ENCODE measurements at regions not wholly inside any gene's neighbourhood (a gene's known extent, or its start where the extent isn't known, plus 50 kb on each side); places are given as distances from the start of the nearest gene placed in this dataset.

- ATAC-seq (replicated peaks) (no peak), DNase-seq (no peak)
- Mint-ChIP-seq H3K9me3 (peaks cover 0 to 2% of the 10 kb centered on the region in 2 donors), H3K4me3 (no peak overlapping the region), H3K4me1 (no peaks in the 10 kb centered on the region), H3K27ac (no peak overlapping the region), H3K36me3 (no peaks in the 10 kb centered on the region), H3K27me3 (no peaks in the 10 kb centered on the region)
Measured at GRCh38 chr18:55950379-55951166, 362.6 kb upstream of the TCF4 start.

- Mint-ChIP-seq H3K9me3 (peaks cover 10 to 12% of the 10 kb centered on the region in 2 donors), H3K4me1 (no peaks in the 10 kb centered on the region), H3K4me3 (no peak overlapping the region), H3K27me3 (no peaks in the 10 kb centered on the region), H3K27ac (no peak overlapping the region), H3K36me3 (peaks cover 2 to 9% of the 10 kb centered on the region in 2 donors)
- DNase-seq: no peak
- ATAC-seq (replicated peaks): no peak
Measured at GRCh38 chr18:55934821-55935220, 346.8 kb upstream of the TCF4 start.

GRCh38 chr18:55932675-55933074 is 344.7 kb upstream of the TCF4 start:
- no peak overlapping the region for H3K4me3 Mint-ChIP-seq
- no peaks in the 10 kb centered on the region for H3K27me3 Mint-ChIP-seq
- peaks cover 2 to 5% of the 10 kb centered on the region in 2 donors for H3K36me3 Mint-ChIP-seq
- H3K9me3 Mint-ChIP-seq: peaks cover 6 to 10% of the 10 kb centered on the region in 2 donors
- no peak for ATAC-seq (replicated peaks)
- no peak overlapping the region for H3K27ac Mint-ChIP-seq
- no peaks in the 10 kb centered on the region for H3K4me1 Mint-ChIP-seq
- DNase-seq: no peak

GRCh38 chr18:55927831-55928230 is 339.8 kb upstream of the TCF4 start:
- no peak for ATAC-seq (replicated peaks)
- no peak overlapping the region for H3K27ac Mint-ChIP-seq
- DNase-seq: no peak

GRCh38 chr18:55925772-55926171 is 337.8 kb upstream of the TCF4 start:
- Mint-ChIP-seq H3K9me3 (no peaks in the 10 kb centered on the region), H3K27ac (no peak overlapping the region), H3K27me3 (no peaks in the 10 kb centered on the region), H3K4me1 (no peaks in the 10 kb centered on the region), H3K4me3 (no peak overlapping the region), H3K36me3 (no peaks in the 10 kb centered on the region)
- ATAC-seq (replicated peaks) (no peak), DNase-seq (no peak)

More at GRCh38 chr18:55927831-55928230, 339.8 kb upstream of the TCF4 start:
- H3K4me3 Mint-ChIP-seq: no peak overlapping the region
- no peaks in the 10 kb centered on the region for H3K27me3 Mint-ChIP-seq
- H3K4me1 Mint-ChIP-seq: no peaks in the 10 kb centered on the region
- no peaks in the 10 kb centered on the region for H3K36me3 Mint-ChIP-seq
- H3K9me3 Mint-ChIP-seq: no peaks in the 10 kb centered on the region

GRCh38 chr18:55920063-55920462 is 332.1 kb upstream of the TCF4 start:
- Mint-ChIP-seq H3K27ac (no peak overlapping the region), H3K36me3 (peaks cover 4% of the 10 kb centered on the region in 2 donors), H3K27me3 (no peaks in the 10 kb centered on the region), H3K9me3 (peaks cover 8 to 10% of the 10 kb centered on the region in 2 donors), H3K4me3 (no peak overlapping the region), H3K4me1 (no peaks in the 10 kb centered on the region)
- DNase-seq: no peak
- no peak for ATAC-seq (replicated peaks)

GRCh38 chr18:55918444-55918843 is 330.5 kb upstream of the TCF4 start:
- Mint-ChIP-seq H3K4me3 (no peak overlapping the region), H3K27me3 (no peaks in the 10 kb centered on the region), H3K36me3 (peaks cover 4% of the 10 kb centered on the region in 2 donors), H3K9me3 (peaks cover 8 to 10% of the 10 kb centered on the region in 2 donors), H3K27ac (no peak overlapping the region), H3K4me1 (no peaks in the 10 kb centered on the region)
- no peak for ATAC-seq (replicated peaks)
- no peak for DNase-seq

GRCh38 chr18:55912919-55913318 is 324.9 kb upstream of the TCF4 start:
- Mint-ChIP-seq H3K9me3 (peaks cover 8 to 10% of the 10 kb centered on the region in 2 donors), H3K27me3 (no peaks in the 10 kb centered on the region), H3K27ac (no peak overlapping the region)

GRCh38 chr18:55912071-55912470 is 324.1 kb upstream of the TCF4 start:
- H3K27ac Mint-ChIP-seq: no peak overlapping the region
- peaks cover 17 to 39% of the 10 kb centered on the region in 2 donors for H3K4me1 Mint-ChIP-seq
- H3K9me3 Mint-ChIP-seq: peaks cover 3 to 5% of the 10 kb centered on the region in 2 donors
- no peaks in the 10 kb centered on the region for H3K27me3 Mint-ChIP-seq
- ATAC-seq (replicated peaks) (no peak), DNase-seq (no peak)
- H3K36me3 Mint-ChIP-seq: peaks cover 4% of the 10 kb centered on the region in 2 donors
- H3K4me3 Mint-ChIP-seq: no peak overlapping the region

More at GRCh38 chr18:55912919-55913318, 324.9 kb upstream of the TCF4 start:
- no peak for ATAC-seq (replicated peaks)
- H3K4me1 Mint-ChIP-seq: peaks cover 14 to 31% of the 10 kb centered on the region in 2 donors
- no peak for DNase-seq
- H3K36me3 Mint-ChIP-seq: peaks cover 4% of the 10 kb centered on the region in 2 donors
- H3K4me3 Mint-ChIP-seq: no peak overlapping the region

- ATAC-seq (replicated peaks) (peak; percentile 78), DNase-seq (no peak)
- Mint-ChIP-seq H3K4me1 (peaks cover 21 to 51% of the 10 kb centered on the region in 2 donors), H3K4me3 (no peak overlapping the region), H3K27ac (no peak overlapping the region), H3K36me3 (no peaks in the 10 kb centered on the region), H3K27me3 (no peaks in the 10 kb centered on the region), H3K9me3 (peaks cover 3 to 5% of the 10 kb centered on the region in 2 donors)
Measured at GRCh38 chr18:55910296-55910695, 322.3 kb upstream of the TCF4 start.

- no peaks in the 10 kb centered on the region for H3K36me3 Mint-ChIP-seq
- no peak for ATAC-seq (replicated peaks)
- H3K27ac Mint-ChIP-seq: no peak overlapping the region
- no peak for DNase-seq
- no peak overlapping the region for H3K4me3 Mint-ChIP-seq
- H3K27me3 Mint-ChIP-seq: no peaks in the 10 kb centered on the region
- H3K4me1 Mint-ChIP-seq: peaks cover 21 to 51% of the 10 kb centered on the region in 2 donors
- peaks cover 3 to 5% of the 10 kb centered on the region in 2 donors for H3K9me3 Mint-ChIP-seq
Measured at GRCh38 chr18:55908901-55909366, 320.9 kb upstream of the TCF4 start.

GRCh38 chr18:55907453-55908175 is 319.6 kb upstream of the TCF4 start:
- Mint-ChIP-seq H3K27ac (no peak overlapping the region), H3K27me3 (no peaks in the 10 kb centered on the region), H3K9me3 (peaks cover 3 to 5% of the 10 kb centered on the region in 2 donors), H3K4me1 (peaks cover 21 to 48% of the 10 kb centered on the region in 2 donors), H3K4me3 (no peak overlapping the region), H3K36me3 (no peaks in the 10 kb centered on the region)
- no peak for ATAC-seq (replicated peaks)
- DNase-seq: no peak

- Mint-ChIP-seq H3K4me1 (peaks cover 16 to 41% of the 10 kb centered on the region in 2 donors), H3K36me3 (no peaks in the 10 kb centered on the region), H3K9me3 (peaks cover 3 to 5% of the 10 kb centered on the region in 2 donors), H3K27me3 (no peaks in the 10 kb centered on the region), H3K27ac (no peak overlapping the region), H3K4me3 (no peak overlapping the region)
- no peak for DNase-seq
- peak in 1 of 2 donors; percentile 66 for ATAC-seq (replicated peaks)
Measured at GRCh38 chr18:55906536-55906935, 318.5 kb upstream of the TCF4 start.

- Mint-ChIP-seq H3K36me3 (no peaks in the 10 kb centered on the region), H3K4me3 (no peak overlapping the region), H3K4me1 (peaks cover 11 to 28% of the 10 kb centered on the region in 2 donors), H3K27me3 (no peaks in the 10 kb centered on the region), H3K27ac (no peak overlapping the region), H3K9me3 (peaks cover 3 to 5% of the 10 kb centered on the region in 2 donors)
- DNase-seq (no peak), ATAC-seq (replicated peaks) (no peak)
Measured at GRCh38 chr18:55903911-55904310, 315.9 kb upstream of the TCF4 start.

Measured in stimulated activated naive B cell treated with anti-CD40 and anti-IgM and Interleukin-4, amounts not matched to agents 10 μg/mL and 1 μg/mL and 100 μg/mL, for 72 hours (primary cell).